ENCODE measurements at regions not wholly inside any gene's neighbourhood (a gene's known extent, or its start where the extent isn't known, plus 50 kb on each side); places are given as distances from the start of the nearest gene placed in this dataset.

GRCh38 chr17:83144421-83145357 is 65.3 kb downstream of the METRNL start:
- no peak for DNase-seq (ENCODE audit: low read depth in 1 of 2, low spot score in 1 of 2)

GRCh38 chr17:83145358-83145738 is 65.9 kb downstream of the METRNL start:
- no peak for DNase-seq (ENCODE audit: low read depth in 1 of 2, low spot score in 1 of 2)

- no peak for DNase-seq (ENCODE audit: low read depth in 1 of 2, low spot score in 1 of 2)
These were observed 66.4 kb downstream of the METRNL start for GRCh38 chr17:83145831-83146230.

GRCh38 chr17:83146347-83146746 is 66.9 kb downstream of the METRNL start:
- DNase-seq (ENCODE audit: low read depth in 1 of 2, low spot score in 1 of 2) = no peak

- DNase-seq (ENCODE audit: low read depth in 1 of 2, low spot score in 1 of 2) = no peak
These were observed 67.9 kb downstream of the METRNL start for GRCh38 chr17:83147280-83147679.

GRCh38 chr17:83148317-83149028 is 69.1 kb downstream of the METRNL start:
- no peak for DNase-seq (ENCODE audit: low read depth in 1 of 2, low spot score in 1 of 2)

GRCh38 chr17:83149029-83149725 is 69.8 kb downstream of the METRNL start:
- no peak for DNase-seq (ENCODE audit: low read depth in 1 of 2, low spot score in 1 of 2)

- no peak for DNase-seq (ENCODE audit: low read depth in 1 of 2, low spot score in 1 of 2)
These were observed 70.4 kb downstream of the METRNL start for GRCh38 chr17:83149761-83150251.

- no peak for DNase-seq (ENCODE audit: low read depth in 1 of 2, low spot score in 1 of 2)
These were observed 71.1 kb downstream of the METRNL start for GRCh38 chr17:83150369-83151055.

GRCh38 chr17:83151056-83151441 is 71.6 kb downstream of the METRNL start:
- DNase-seq (ENCODE audit: low read depth in 1 of 2, low spot score in 1 of 2) = no peak

- no peak for DNase-seq (ENCODE audit: low read depth in 1 of 2, low spot score in 1 of 2)
These were observed 72.2 kb downstream of the METRNL start for GRCh38 chr17:83151442-83152226.

- no peak for DNase-seq (ENCODE audit: low read depth in 1 of 2, low spot score in 1 of 2)
These were observed 72.9 kb downstream of the METRNL start for GRCh38 chr17:83152227-83152744.

- DNase-seq (ENCODE audit: low read depth in 1 of 2, low spot score in 1 of 2) = no peak
These were observed 73.6 kb downstream of the METRNL start for GRCh38 chr17:83152745-83153611.

GRCh38 chr17:83153681-83154310 is 74.4 kb downstream of the METRNL start:
- DNase-seq (ENCODE audit: low read depth in 1 of 2, low spot score in 1 of 2) = no peak

- no peak for DNase-seq (ENCODE audit: low read depth in 1 of 2, low spot score in 1 of 2)
These were observed 75.1 kb downstream of the METRNL start for GRCh38 chr17:83154311-83155127.

GRCh38 chr17:83155128-83156121 is 76.0 kb downstream of the METRNL start:
- DNase-seq (ENCODE audit: low read depth in 1 of 2, low spot score in 1 of 2) = no peak
